IPS DF 6.9 (cell line): ENCODE measurements at regions not wholly inside any gene's neighbourhood (a gene's known extent, or its start where the extent isn't known, plus 50 kb on each side); places are given as distances from the start of the nearest gene placed in this dataset.

Experiments used
- DNase-seq: peaks from one replicate; pipeline ENCODE4 v3.0.0-alpha.2; 2013; ENCODE audit warnings: low read depth, low spot score
- H3K27ac ChIP-seq: one replicate; pipeline ENCODE4 v1.5.1; 2013; ENCODE audit warnings: low read length, control low read depth
- H3K27me3 ChIP-seq: 2 replicates; pipeline ENCODE4 v1.6.1; 2013; ENCODE audit warnings: mild to moderate bottlenecking, low read length; ENCODE audit not compliant: control insufficient read depth, insufficient read depth
- H3K36me3 ChIP-seq: 2 replicates; pipeline ENCODE4 v1.6.1; 2013; ENCODE audit warnings: low read length; ENCODE audit not compliant: control insufficient read depth, insufficient read depth
- H3K4me1 ChIP-seq: 2 replicates; pipeline ENCODE4 v1.6.1; 2013; ENCODE audit warnings: low read length; ENCODE audit not compliant: control insufficient read depth, insufficient read depth
- H3K4me3 ChIP-seq: 2 replicates; pipeline ENCODE4 v1.5.1; 2013; ENCODE audit warnings: mild to moderate bottlenecking, low read length
- H3K9me3 ChIP-seq: 2 replicates; pipeline ENCODE4 v1.6.1; 2013; ENCODE audit warnings: low read length, inconsistent platforms; ENCODE audit not compliant: control insufficient read depth, insufficient read depth
- WGBS: extraction: QIAGEN DNeasy Blood & Tissue Kit; methylation state at CpG from one replicate; pipeline ENCODE4 v1.1.7; 2013; ENCODE audit warnings: mixed read lengths, missing lambda C conversion rate; ENCODE audit not compliant: insufficient read length, insufficient coverage; 5-methylcytosine and 5-hydroxymethylcytosine counted together

DNA sequence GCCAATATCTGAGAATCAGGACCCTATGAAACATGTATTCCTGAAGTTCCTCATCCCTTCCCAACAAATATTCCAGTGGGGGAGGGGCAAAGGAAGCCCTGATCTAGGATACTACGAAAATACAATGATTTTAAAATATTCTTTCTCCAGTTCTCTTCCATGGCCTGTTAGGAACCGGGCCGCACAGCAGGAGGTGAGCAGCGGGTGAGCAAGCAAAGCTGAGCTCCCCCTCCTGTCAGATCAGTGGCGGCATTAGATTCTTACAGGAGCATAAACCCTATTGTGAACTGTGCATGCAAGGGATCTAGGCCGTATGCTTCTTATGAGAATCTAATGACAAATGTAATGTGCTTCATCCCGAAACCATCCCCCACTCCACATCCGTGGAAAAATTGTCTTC is 370.8 kb downstream of the WDR11 start:
- H3K4me3 ChIP-seq = no peak overlapping the region
- DNase-seq = no peak
- H3K27me3 ChIP-seq = no peaks in the 10 kb centered on the region
- no peaks in the 10 kb centered on the region for H3K4me1 ChIP-seq
- WGBS = no CpG with 5 or more reads among the region's 8 CpGs
- H3K36me3 ChIP-seq = no peaks in the 10 kb centered on the region
- no peak overlapping the region for H3K27ac ChIP-seq
- H3K9me3 ChIP-seq = no peaks in the 10 kb centered on the region

- no CpG with 5 or more reads among the region's 2 CpGs for WGBS
- H3K9me3 ChIP-seq = no peaks in the 10 kb centered on the region
- H3K4me3 ChIP-seq = no peak overlapping the region
- no peak overlapping the region for H3K27ac ChIP-seq
- no peaks in the 10 kb centered on the region for H3K36me3 ChIP-seq
- no peak for DNase-seq
- no peaks in the 10 kb centered on the region for H3K4me1 ChIP-seq
- no peaks in the 10 kb centered on the region for H3K27me3 ChIP-seq
Measured at GRCh38 chr10:121222842-121223241, 371.7 kb downstream of the WDR11 start.

GRCh38 chr10:121231079-121231478 is 367.2 kb downstream of the FGFR2 start:
- Histone ChIP-seq H3K27me3 (no peaks in the 10 kb centered on the region), H3K4me3 (no peak overlapping the region), H3K27ac (no peak overlapping the region), H3K4me1 (no peaks in the 10 kb centered on the region), H3K9me3 (no peaks in the 10 kb centered on the region), H3K36me3 (no peaks in the 10 kb centered on the region)
- 100% methylated on average over 3 of the region's 5 CpGs for WGBS
- no peak for DNase-seq

GRCh38 chr10:121232494-121232893 is 365.8 kb downstream of the FGFR2 start:
- no peaks in the 10 kb centered on the region for H3K36me3 ChIP-seq
- DNase-seq = no peak
- no peaks in the 10 kb centered on the region for H3K9me3 ChIP-seq
- no peak overlapping the region for H3K27ac ChIP-seq
- H3K4me3 ChIP-seq = no peak overlapping the region; the same call in 1 of the 2 replicates
- no CpG with 5 or more reads among the region's 10 CpGs for WGBS
- H3K4me1 ChIP-seq = no peaks in the 10 kb centered on the region
- H3K27me3 ChIP-seq = no peaks in the 10 kb centered on the region

DNA sequence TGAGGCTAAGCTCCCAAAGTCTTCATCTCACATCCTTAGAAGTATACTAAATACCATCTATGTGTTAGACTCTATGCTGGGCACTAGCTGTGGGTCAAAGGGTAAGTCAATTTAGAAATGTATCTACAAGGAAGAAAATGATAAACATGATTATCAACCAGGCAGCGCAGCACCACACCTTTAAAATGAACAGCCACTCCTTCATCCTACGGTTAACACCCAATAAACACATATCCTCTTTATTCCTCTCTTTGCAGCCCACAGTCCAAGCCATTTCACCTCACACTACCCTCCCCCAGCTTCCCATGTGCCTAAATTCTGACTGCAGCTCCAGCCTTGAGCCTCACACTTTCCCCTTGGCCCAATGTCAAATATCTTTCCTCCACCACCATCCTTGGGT is 362.6 kb downstream of the FGFR2 start:
- no peak for DNase-seq
- Histone ChIP-seq H3K4me3 (no peak overlapping the region), H3K27ac (no peak overlapping the region), H3K27me3 (no peaks in the 10 kb centered on the region), H3K4me1 (no peaks in the 10 kb centered on the region), H3K9me3 (no peaks in the 10 kb centered on the region), H3K36me3 (no peaks in the 10 kb centered on the region)
- WGBS = 100% methylated on average over 1 of the region's 2 CpGs

DNA sequence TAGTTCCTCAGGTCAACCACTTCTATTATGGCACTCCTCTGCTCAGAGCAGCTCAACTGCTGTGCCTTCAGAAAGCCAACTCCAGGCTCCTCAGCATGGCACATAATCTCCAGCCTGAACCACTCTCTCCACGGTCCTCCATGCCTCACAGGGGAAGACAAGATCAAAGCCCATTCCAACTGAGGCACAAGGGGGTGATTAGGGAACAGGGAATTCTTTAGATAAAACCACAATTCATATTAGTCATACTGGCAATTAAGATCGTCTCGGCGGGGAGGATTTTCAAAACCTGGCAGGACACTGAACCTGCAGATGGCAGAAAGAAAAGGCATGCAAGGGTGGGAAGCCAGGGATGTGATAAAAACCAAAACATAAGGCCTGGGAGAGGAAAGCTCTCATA is 361.6 kb downstream of the FGFR2 start:
- Histone ChIP-seq H3K4me1 (no peaks in the 10 kb centered on the region), H3K27me3 (no peaks in the 10 kb centered on the region), H3K9me3 (no peaks in the 10 kb centered on the region), H3K27ac (no peak overlapping the region), H3K4me3 (no peak overlapping the region), H3K36me3 (no peaks in the 10 kb centered on the region)
- no peak for DNase-seq
- no CpG with 5 or more reads among the region's 4 CpGs for WGBS

- whole genome bisulfite sequencing = no CpG with 5 or more reads among the region's 2 CpGs
- DNase-seq = no peak
Measured at GRCh38 chr10:121237718-121238117, 360.5 kb downstream of the FGFR2 start.

GRCh38 chr10:121240011-121240410 is 358.2 kb downstream of the FGFR2 start:
- no peak overlapping the region for H3K27ac ChIP-seq
- no peaks in the 10 kb centered on the region for H3K36me3 ChIP-seq
- no peak for DNase-seq
- no CpG with 5 or more reads among the region's 4 CpGs for WGBS
- H3K4me3 ChIP-seq = no peak overlapping the region
- no peaks in the 10 kb centered on the region for H3K27me3 ChIP-seq
- no peaks in the 10 kb centered on the region for H3K4me1 ChIP-seq
- H3K9me3 ChIP-seq = no peaks in the 10 kb centered on the region

More at GRCh38 chr10:121237718-121238117, 360.5 kb downstream of the FGFR2 start:
- no peaks in the 10 kb centered on the region for H3K27me3 ChIP-seq
- no peak overlapping the region for H3K4me3 ChIP-seq
- H3K27ac ChIP-seq = no peak overlapping the region
- no peaks in the 10 kb centered on the region for H3K4me1 ChIP-seq
- H3K9me3 ChIP-seq = no peaks in the 10 kb centered on the region
- H3K36me3 ChIP-seq = no peaks in the 10 kb centered on the region

GRCh38 chr10:121240556-121240955 is 357.7 kb downstream of the FGFR2 start:
- no peak overlapping the region for H3K4me3 ChIP-seq
- H3K27ac ChIP-seq = no peak overlapping the region
- H3K27me3 ChIP-seq = no peaks in the 10 kb centered on the region
- H3K36me3 ChIP-seq = no peaks in the 10 kb centered on the region
- H3K4me1 ChIP-seq = no peaks in the 10 kb centered on the region
- WGBS = no CpG with 5 or more reads among the region's 2 CpGs
- no peak for DNase-seq
- H3K9me3 ChIP-seq = no peaks in the 10 kb centered on the region

DNA sequence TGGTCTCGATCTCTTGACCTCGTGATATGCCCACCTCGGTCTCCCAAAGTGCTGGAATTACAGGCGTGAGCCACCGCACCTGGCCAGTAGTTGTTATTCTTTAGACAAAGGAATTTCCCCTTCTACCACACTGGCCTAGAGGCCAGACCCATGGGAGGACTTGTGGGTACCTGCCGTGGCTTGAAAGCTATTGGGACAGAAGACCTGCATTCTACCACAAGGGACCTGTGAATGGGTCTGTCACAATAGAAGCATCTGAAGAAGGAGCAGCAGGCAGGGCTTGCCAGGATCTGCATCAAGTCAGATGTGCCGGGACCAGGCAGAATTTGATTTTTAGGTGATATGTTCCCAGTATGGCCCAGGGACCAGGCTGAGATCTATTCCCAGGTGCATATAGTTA is 356.9 kb downstream of the FGFR2 start:
- Histone ChIP-seq H3K36me3 (no peaks in the 10 kb centered on the region), H3K4me1 (no peaks in the 10 kb centered on the region), H3K4me3 (no peak overlapping the region), H3K9me3 (no peaks in the 10 kb centered on the region), H3K27ac (no peak overlapping the region), H3K27me3 (no peaks in the 10 kb centered on the region)
- no CpG with 5 or more reads among the region's 7 CpGs for WGBS
- DNase-seq = no peak

- Histone ChIP-seq H3K9me3 (no peaks in the 10 kb centered on the region), H3K4me1 (no peaks in the 10 kb centered on the region), H3K27ac (no peak overlapping the region), H3K36me3 (no peaks in the 10 kb centered on the region), H3K4me3 (no peak overlapping the region), H3K27me3 (no peaks in the 10 kb centered on the region)
- no peak for DNase-seq
- no CpG with 5 or more reads among the region's 12 CpGs for WGBS
Measured at GRCh38 chr10:121242741-121243608, 355.3 kb downstream of the FGFR2 start.
